ENCODE measurements at regions not wholly inside any gene's neighbourhood (a gene's known extent, or its start where the extent isn't known, plus 50 kb on each side); places are given as distances from the start of the nearest gene placed in this dataset.

DNA sequence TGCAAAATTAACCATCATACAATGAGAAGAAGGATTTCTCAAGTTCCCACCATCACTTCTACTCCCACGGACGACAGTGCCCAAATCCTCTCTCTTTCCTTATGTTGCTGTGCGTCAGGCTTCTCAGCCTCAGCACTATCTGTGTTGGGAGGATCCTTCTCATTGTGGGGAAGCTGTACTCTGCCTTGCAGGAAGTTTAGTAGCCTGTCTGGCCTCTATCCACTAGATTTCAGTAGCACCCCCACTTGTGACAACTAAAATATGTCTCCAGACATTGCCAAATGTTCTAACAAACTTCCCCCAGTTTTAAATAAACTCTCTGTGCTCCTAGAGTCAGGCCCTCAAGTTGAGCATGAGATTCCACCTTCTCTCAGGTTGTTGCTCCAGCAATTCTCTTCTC is 545.9 kb upstream of the ZFP42 start:
- TF ChIP-seq, protein P1, sequence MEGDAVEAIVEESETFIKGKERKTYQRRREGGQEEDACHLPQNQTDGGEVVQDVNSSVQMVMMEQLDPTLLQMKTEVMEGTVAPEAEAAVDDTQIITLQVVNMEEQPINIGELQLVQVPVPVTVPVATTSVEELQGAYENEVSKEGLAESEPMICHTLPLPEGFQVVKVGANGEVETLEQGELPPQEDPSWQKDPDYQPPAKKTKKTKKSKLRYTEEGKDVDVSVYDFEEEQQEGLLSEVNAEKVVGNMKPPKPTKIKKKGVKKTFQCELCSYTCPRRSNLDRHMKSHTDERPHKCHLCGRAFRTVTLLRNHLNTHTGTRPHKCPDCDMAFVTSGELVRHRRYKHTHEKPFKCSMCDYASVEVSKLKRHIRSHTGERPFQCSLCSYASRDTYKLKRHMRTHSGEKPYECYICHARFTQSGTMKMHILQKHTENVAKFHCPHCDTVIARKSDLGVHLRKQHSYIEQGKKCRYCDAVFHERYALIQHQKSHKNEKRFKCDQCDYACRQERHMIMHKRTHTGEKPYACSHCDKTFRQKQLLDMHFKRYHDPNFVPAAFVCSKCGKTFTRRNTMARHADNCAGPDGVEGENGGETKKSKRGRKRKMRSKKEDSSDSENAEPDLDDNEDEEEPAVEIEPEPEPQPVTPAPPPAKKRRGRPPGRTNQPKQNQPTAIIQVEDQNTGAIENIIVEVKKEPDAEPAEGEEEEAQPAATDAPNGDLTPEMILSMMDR (IDR thresholded peaks at IDR 0.05; ENCODE audit: insufficient read depth, low read length, poor library complexity, severe bottlenecking): no peak
- TF ChIP-seq EZH2phosphoT487 (conservative IDR thresholded peaks at IDR 0.05; ENCODE audit: low read length): no peak

Data from SU-DHL-6 (cell line).